GM03348 (cell line): ENCODE measurements at regions not wholly inside any gene's neighbourhood (a gene's known extent, or its start where the extent isn't known, plus 50 kb on each side); places are given as distances from the start of the nearest gene placed in this dataset.
A peak's percentile ranks its signal among the peaks of the same experiment; 100 is the strongest.

ENCODE experiments used
- DNase-seq: peaks from one replicate; pipeline ENCODE4 v3.0.0; 2012; ENCODE audit warnings: low spot score

- DNase-seq = no peak
These were observed 186.2 kb downstream of the ADSS2 start for GRCh38 chr1:244265507-244265906.

- no peak for DNase-seq
These were observed 182.5 kb downstream of the ADSS2 start for GRCh38 chr1:244269169-244269568.

- DNase-seq = no peak
These were observed 180.7 kb downstream of the ADSS2 start for GRCh38 chr1:244271004-244271403.

GRCh38 chr1:244271691-244272308 is 179.9 kb downstream of the ADSS2 start:
- no peak for DNase-seq

- DNase-seq = peak; percentile 81
These were observed 179.0 kb downstream of the ADSS2 start for GRCh38 chr1:244272471-244273261.

GRCh38 chr1:244273262-244273844 is 178.4 kb downstream of the ADSS2 start:
- no peak for DNase-seq

GRCh38 chr1:244273845-244274619 is 177.7 kb downstream of the ADSS2 start:
- peak; percentile 92 for DNase-seq

GRCh38 chr1:244276646-244277045 is 175.1 kb downstream of the ADSS2 start:
- peak; percentile 26 for DNase-seq

GRCh38 chr1:244280201-244280600 is 171.5 kb downstream of the ADSS2 start:
- peak; percentile 25 for DNase-seq

- no peak for DNase-seq
These were observed 170.8 kb downstream of the ADSS2 start for GRCh38 chr1:244280859-244281258.

GRCh38 chr1:244283772-244284171 is 167.9 kb downstream of the ADSS2 start:
- DNase-seq = no peak

- no peak for DNase-seq
These were observed 167.0 kb downstream of the ADSS2 start for GRCh38 chr1:244284641-244285156.

- DNase-seq = no peak
These were observed 165.4 kb downstream of the ADSS2 start for GRCh38 chr1:244286341-244286740.

GRCh38 chr1:244287726-244288125 is 164.0 kb downstream of the ADSS2 start:
- DNase-seq = no peak

GRCh38 chr1:244288663-244289062 is 163.0 kb downstream of the ADSS2 start:
- DNase-seq = no peak

GRCh38 chr1:244289991-244290785 is 161.5 kb downstream of the ADSS2 start:
- no peak for DNase-seq

- DNase-seq = no peak
These were observed 160.2 kb downstream of the ADSS2 start for GRCh38 chr1:244291236-244292201.

GRCh38 chr1:244294599-244295224 is 157.0 kb downstream of the ADSS2 start:
- DNase-seq = no peak

GRCh38 chr1:244296003-244296402 is 155.7 kb downstream of the ADSS2 start:
- DNase-seq = no peak

- no peak for DNase-seq
These were observed 155.3 kb downstream of the ADSS2 start for GRCh38 chr1:244296447-244296846.
